WERI-Rb-1 (cell line): ENCODE measurements at regions not wholly inside any gene's neighbourhood (a gene's known extent, or its start where the extent isn't known, plus 50 kb on each side); places are given as distances from the start of the nearest gene placed in this dataset.

Experiments
- DNase-seq: peaks from one replicate; pipeline ENCODE4 v3.0.0-alpha.2; 2020
- H3K27ac ChIP-seq: fragments of 250-450 bp; sonication (Bioruptor Pico); 2 replicates; pipeline ENCODE4 v1.5.1; 2020; ENCODE audit warnings: mild to moderate bottlenecking, moderate library complexity
- H3K27me3 ChIP-seq: fragments of 250-450 bp; sonication (Bioruptor Pico); 2 replicates; pipeline ENCODE4 v1.5.1; 2021; ENCODE audit warnings: mild to moderate bottlenecking, low read depth, moderate library complexity; ENCODE audit not compliant: insufficient read depth, severe bottlenecking
- H3K36me3 ChIP-seq: fragments of 250-450 bp; sonication (Bioruptor Pico); 2 replicates; pipeline ENCODE4 v1.5.1; 2020; ENCODE audit warnings: mild to moderate bottlenecking, moderate library complexity
- H3K4me3 ChIP-seq: 2 replicates; pipeline ENCODE4 v1.5.1; 2011; ENCODE audit warnings: low read depth, mild to moderate bottlenecking, control low read depth, low read length
- H3K9me3 ChIP-seq: fragments of 250-450 bp; sonication (Bioruptor Pico); 2 replicates; pipeline ENCODE4 v1.5.1; 2021; ENCODE audit warnings: mild to moderate bottlenecking, moderate library complexity; ENCODE audit not compliant: severe bottlenecking
- TF ChIP-seq, protein P1 (sequence below): IDR thresholded peaks from 2 replicates; pipeline ENCODE4 v1.5.1; 2011; ENCODE audit warnings: low read depth, mild to moderate bottlenecking, control low read depth, inconsistent platforms, low read length

DNA sequence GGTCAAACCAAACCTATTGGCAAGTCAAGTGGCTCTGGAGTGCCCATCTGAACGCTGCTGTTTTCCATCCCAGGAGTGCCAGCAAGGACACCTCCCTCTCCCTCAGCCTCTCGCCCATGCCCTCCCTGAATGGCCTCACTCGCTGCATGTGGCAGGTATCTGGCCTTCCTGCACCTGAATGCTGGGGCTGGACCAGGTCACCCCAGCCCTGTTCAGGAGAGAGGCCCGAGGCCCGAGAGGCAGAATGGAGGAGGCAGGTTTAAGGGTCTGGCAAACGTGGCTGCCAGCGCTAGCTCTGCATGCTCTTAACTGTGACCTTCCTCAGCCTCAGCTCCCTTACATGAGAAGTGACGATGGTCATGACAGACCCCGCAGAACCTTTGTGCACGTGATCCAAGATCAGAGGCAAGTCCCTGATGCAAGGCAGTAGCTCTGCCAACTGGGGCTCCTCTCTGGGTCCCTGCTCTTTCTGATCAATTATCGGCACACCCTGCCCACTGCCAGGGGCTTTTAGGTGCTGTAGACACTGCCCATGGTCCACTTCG lies 295.7 kb upstream of the ZMIZ1 start:
- Histone ChIP-seq H3K27ac (no peak overlapping the region), H3K9me3 (no peaks in the 10 kb centered on the region), H3K4me3 (no peak overlapping the region), H3K36me3 (no peaks in the 10 kb centered on the region), H3K27me3 (no peaks in the 10 kb centered on the region)
- no peak for DNase-seq
- TF ChIP-seq, protein P1, sequence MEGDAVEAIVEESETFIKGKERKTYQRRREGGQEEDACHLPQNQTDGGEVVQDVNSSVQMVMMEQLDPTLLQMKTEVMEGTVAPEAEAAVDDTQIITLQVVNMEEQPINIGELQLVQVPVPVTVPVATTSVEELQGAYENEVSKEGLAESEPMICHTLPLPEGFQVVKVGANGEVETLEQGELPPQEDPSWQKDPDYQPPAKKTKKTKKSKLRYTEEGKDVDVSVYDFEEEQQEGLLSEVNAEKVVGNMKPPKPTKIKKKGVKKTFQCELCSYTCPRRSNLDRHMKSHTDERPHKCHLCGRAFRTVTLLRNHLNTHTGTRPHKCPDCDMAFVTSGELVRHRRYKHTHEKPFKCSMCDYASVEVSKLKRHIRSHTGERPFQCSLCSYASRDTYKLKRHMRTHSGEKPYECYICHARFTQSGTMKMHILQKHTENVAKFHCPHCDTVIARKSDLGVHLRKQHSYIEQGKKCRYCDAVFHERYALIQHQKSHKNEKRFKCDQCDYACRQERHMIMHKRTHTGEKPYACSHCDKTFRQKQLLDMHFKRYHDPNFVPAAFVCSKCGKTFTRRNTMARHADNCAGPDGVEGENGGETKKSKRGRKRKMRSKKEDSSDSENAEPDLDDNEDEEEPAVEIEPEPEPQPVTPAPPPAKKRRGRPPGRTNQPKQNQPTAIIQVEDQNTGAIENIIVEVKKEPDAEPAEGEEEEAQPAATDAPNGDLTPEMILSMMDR = no peak

DNA sequence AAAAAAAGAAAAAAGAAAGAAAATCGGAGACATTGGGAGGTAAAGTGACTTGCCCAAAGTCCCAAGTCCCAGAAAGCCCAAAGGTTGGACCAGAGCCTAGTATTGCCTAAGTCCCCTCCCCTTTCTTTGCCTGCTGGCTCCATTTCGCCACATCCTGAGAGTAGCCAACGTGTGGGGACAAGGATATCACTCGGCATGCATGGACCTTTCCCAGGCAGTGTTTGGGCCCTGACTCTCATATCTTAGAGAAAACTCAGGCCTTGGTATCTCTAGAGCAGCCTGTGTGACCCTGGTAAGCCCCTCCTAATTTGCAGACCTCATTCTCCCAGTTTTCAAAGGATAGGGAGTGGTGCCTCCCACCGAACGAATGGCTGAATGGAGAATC lies 294.2 kb upstream of the ZMIZ1 start:
- no peak for DNase-seq
- H3K9me3 ChIP-seq = no peaks in the 10 kb centered on the region
- H3K4me3 ChIP-seq = no peak overlapping the region
- H3K27ac ChIP-seq = no peak overlapping the region
- H3K36me3 ChIP-seq = no peaks in the 10 kb centered on the region
- TF ChIP-seq, protein P1 = no peak
- no peaks in the 10 kb centered on the region for H3K27me3 ChIP-seq

DNA sequence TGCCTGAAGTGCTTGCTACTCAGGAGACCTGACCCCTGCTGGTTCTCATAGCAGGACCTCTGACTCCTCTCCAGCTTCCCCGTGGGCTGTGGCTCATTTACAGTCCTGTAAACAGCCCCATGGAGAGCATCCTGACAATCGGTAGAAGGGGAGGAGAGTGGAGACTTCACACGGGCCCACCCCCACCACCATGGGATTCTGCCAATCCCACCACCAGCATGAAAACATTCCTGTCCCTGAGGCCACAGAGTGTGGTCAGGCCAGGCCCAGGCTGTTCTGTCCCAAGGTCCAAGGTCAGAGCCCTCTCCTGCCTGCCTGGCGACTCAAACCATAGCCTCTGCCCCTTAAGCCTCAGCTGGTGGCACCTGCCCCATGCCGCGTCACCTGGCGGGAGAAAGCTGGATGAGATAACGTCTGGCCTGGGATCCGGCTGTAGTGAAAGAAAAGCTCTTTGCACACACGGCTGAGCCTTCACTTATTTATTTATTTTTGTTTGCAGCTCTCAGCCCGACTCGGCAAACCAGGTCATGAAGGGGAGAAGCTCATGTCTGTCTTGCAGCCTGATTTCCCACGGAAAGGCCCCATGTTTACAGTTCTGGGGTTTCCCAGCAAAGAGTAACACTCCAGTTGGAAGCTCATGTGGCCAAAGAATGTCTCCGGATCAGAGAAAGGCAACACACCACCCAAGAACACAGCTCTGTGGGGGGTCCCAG lies 293.6 kb upstream of the ZMIZ1 start:
- Histone ChIP-seq H3K9me3 (no peaks in the 10 kb centered on the region), H3K27ac (no peak overlapping the region), H3K27me3 (no peaks in the 10 kb centered on the region), H3K4me3 (no peak overlapping the region), H3K36me3 (no peaks in the 10 kb centered on the region)
- TF ChIP-seq, protein P1 = no peak; the same call in 1 of the 2 replicates
- no peak for DNase-seq

DNA sequence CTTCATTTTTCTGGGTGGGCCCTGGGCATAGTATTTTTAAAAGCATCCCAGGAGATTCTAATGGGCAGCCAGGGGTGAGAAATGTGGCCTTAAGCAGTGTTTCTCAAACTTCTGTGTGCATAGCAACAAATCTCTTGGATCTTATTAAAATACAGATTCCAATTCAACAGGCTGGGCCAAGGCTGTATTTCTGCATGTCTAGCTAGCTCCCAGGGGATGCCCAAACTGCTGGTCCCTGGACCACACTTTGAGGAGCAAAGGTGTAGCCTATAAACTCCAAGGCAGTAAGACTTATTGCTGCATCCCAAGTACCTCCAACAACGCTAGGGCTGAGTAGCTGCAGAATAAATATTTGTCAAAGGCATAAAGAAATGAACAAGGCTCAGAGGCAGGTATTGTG lies 292.9 kb upstream of the ZMIZ1 start:
- H3K36me3 ChIP-seq = no peaks in the 10 kb centered on the region
- TF ChIP-seq, protein P1 = no peak
- no peak for DNase-seq
- H3K4me3 ChIP-seq = no peak overlapping the region
- H3K9me3 ChIP-seq = no peaks in the 10 kb centered on the region
- H3K27me3 ChIP-seq = no peaks in the 10 kb centered on the region
- H3K27ac ChIP-seq = no peak overlapping the region

DNA sequence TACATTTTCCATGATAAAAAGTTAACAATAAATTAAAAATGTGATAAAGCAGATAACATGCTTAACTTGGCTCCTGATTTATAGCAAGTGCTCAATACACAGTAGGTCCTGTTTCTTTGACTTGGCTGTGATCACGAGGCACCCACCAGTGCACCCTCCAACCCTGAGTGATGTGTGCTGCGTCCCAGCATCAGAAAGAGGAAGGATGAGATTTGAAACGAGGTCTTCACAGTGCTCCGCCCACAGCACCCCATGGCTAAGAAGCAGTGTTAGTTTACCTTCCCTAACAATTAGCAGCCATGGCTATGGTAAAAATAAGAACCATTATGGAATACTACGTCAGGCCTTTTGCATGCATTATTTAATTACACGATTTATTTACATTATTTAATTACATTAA lies 292.0 kb upstream of the ZMIZ1 start:
- H3K4me3 ChIP-seq = no peak overlapping the region
- DNase-seq = no peak
- H3K27ac ChIP-seq = no peak overlapping the region
- H3K9me3 ChIP-seq = no peaks in the 10 kb centered on the region
- TF ChIP-seq, protein P1 = no peak
- no peaks in the 10 kb centered on the region for H3K27me3 ChIP-seq
- H3K36me3 ChIP-seq = no peaks in the 10 kb centered on the region

DNA sequence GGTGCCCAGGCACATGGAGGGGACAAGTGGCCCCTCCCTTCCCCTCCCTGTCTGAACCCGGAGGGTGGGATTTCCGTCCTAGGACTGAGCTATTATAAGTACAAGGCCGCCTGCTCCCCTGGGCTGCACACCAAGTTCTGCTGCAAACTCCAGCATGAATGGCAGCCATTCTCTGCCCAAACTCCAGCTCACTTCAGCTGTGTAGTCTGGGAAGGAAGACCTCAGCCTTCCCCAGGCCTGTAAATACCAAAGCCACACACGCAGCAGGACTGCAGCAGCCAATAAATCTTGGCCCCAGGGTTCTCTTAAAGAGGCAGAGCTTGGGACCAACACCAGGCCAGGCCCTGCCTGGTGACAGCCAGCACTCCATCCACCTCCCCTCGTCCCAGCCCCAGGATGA lies 291.3 kb upstream of the ZMIZ1 start:
- no peak for DNase-seq
- TF ChIP-seq, protein P1 = no peak
- H3K27ac ChIP-seq = no peak overlapping the region
- no peaks in the 10 kb centered on the region for H3K9me3 ChIP-seq
- H3K27me3 ChIP-seq = no peaks in the 10 kb centered on the region
- H3K4me3 ChIP-seq = no peak overlapping the region
- no peaks in the 10 kb centered on the region for H3K36me3 ChIP-seq
